NCI-H774 (cell line): ENCODE measurements at regions not wholly inside any gene's neighbourhood (a gene's known extent, or its start where the extent isn't known, plus 50 kb on each side); places are given as distances from the start of the nearest gene placed in this dataset.
"Not testable (repeated sequence)": the region's sequence is repeated elsewhere in the genome, so short reads cannot be mapped to it uniquely, and the experiment has no call there.

Experiments used
- DNase-seq: peaks from one replicate; lab custom pipeline; 2025; lab: John Stamatoyannopoulos, UW

DNA sequence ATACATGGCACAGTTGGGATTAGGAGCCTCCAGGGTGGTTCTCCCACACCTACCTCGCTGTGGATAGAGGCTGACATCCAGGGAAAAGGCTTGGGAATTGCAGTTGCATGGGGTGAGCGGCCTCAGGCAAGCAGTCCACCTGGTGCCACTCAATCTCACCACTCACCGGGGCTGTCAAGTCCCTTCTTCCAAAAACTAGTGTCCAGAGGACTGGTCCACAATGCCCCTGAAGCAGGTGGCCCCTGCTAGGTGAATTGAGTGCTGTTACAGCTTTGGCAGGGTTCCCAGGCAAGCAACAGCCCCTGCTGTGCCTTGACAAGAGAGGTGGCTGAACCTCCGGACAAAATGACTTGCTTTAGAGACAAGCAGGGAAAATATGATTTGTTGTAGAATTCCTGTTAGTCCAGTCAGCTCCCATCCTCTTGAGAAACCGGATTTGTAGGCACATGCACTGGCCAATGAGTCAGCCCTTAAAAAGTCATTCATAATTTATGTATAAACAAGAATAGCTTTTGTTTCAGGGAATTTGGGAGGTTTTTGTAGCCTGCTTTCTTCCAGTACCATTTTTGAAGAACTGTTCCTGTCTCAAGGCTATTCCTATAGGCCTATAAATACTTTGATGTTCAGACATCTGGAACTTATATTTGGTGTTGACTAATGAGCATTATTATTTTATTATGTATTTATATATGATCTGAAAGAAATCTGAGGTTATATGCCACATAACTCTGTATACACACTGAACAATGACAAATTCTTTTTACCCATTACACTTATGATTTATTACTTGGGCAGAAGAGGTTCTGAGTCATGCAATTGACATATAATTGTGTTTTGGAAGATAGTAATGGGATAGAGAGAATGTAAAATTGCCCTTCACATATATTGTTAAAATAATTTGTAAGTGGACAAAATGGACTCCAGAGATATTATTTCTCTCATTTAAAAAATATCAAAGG lies 411.1 kb downstream of the ACTL7B start:
- peak; percentile 89 for DNase-seq

DNA sequence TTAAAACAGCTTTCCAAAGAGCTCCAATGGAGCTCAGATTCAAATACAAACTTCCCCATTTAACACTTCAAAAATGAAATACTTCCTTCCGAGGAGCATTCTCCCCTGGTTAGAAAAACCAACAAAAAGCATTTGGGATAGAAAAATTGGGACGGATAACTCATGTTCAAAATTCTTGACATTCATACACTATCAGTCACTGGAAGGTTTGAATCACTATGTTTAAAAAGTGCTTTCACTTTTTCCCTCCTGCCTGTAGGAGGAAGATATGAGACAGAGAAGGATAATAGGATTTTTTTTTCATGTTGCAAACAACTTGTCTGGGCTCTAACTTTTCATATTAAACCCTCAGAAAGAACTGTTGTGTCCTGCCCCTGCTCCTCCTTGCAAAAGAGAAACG lies 412.0 kb downstream of the ACTL7B start:
- DNase-seq: no peak

DNA sequence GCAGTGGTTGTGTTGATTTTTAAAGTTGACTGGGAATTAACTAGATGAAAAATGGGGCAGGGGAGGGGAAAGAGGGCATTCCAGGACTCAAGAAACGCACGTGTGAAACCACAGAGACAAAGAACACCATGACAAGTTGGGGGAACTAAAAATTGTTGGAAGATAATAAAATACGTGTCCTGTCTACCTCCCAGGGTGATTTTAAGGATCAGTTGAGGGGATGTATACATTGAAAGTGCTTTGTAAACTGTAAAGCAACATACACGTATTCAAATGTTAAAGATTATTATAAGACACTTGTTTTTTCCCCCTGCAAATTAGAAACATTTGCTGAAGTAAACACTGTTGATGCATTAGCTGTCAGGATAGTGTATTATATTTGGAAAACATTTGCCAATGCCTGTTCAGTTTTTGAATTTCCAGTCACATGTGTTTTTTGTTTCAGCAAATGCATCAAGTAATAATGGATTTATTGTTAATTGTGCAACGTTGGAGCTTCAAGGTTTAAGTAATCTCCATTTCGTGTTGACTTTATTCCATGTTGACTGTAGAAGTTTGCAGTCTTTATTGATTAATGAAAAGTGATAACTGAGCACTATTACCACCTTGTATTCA lies 412.7 kb downstream of the ACTL7B start:
- no peak for DNase-seq

DNA sequence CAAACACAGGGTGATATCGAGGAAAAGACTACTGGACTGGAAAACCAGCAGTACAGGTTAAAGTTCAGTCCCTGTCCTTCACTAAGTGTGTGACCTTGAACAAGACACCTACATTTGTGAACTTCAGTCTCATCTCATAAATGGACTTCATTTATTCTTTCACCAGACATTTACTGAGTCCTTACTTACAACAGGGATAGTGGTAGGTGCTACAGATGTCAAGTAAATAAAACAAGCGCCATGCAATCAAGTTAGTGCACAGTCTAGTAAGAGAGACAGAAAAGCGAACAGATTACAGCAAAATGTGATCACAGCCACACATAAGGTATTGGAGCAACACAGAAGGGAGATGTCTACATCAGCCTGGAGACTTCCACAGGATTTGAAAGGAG lies 413.2 kb downstream of the ACTL7B start:
- DNase-seq: no peak

DNA sequence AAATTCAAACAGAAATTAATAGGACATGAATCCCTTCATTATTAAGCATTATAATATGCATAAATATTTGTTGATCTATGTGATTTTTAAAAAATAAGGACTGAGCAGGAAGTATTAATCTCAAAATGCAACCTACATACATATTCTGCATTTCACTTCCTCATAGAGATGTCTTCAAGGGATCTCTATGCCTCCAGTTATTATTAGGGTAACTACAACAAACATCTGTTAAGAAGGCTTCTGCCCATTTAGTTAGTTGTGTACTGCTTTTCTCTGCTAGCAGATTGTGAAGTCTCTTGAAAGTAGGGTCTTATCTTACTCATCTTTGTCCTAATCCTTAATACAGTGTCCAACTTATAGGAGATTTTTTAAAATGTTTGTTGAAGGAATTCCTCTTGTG lies 414.1 kb downstream of the ACTL7B start:
- no peak for DNase-seq

DNA sequence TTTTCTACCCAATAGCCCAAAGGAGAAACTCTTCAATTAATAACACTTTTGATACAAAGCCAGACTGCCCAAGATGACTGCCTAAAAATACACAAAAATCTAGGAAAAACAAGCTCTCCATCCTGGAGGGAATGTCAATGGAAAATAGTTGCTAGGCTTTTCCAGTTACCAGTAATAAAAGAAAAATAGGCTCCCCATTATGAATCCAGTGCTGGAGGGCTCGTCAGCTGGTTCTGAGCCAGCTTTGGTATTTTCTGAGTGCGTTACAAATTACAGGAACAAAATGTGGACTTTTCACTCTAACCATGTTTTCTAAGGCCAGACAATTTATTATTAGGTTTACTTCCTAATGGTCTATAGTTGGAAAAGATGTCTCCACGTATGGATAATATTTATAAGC lies 414.5 kb downstream of the ACTL7B start:
- DNase-seq: no peak

DNA sequence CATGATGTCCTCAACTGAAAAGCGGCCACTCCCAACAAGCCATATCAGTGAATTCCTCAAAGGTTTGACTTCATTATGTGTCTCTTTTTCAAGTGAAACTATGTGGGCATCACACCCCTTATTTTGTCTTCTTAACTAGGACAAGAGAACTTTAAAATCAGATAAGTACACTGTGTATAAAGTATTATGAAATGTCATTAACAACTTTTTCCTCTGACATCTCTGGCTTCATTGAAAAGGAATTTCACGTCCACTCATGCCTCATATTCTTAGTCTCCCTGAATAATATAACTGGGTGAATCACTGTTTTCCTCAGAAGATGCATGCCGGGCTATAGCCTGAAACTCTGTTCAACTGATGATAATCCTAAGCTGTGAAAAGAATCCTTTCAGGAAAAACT lies 415.8 kb downstream of the ACTL7B start:
- DNase-seq: no peak

DNA sequence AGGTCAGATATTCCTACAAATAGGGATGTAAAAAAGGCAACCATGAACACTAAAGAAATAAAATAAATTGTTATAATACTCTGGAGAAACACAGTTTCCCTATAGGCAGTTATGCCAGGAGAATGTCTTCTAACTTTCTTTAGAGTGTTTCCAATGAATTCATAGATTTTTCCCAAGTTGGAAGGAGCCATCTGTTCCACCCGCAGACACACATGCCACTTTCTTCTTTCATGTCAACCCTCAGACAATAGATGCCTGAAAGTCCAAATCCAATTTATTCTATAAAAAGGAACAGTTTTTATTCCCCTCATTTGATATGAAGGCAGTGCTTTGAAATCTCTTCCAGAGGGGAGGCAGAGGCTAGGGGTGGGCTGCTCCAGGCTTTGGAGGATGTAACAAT lies 418.1 kb downstream of the ACTL7B start:
- DNase-seq: no peak

DNA sequence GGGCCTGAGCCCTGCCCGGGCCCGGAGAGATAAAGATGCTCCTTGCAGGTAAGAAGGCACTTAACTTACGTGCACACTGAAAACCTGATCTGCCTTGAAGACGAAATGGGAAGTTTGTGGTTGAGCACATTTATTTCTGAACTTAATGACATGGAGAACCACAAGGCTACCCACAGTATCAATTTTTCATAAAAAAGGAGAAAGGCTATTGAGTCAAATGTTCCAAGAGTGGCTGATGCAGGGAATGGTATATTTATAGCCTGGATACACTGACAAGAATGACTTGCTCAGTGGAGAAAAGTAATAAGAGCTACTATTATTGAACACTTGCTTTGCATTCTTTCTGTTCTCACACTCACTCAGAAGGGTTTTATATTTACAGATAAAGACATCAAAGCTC lies 419.3 kb downstream of the ACTL7B start:
- DNase-seq: no peak

DNA sequence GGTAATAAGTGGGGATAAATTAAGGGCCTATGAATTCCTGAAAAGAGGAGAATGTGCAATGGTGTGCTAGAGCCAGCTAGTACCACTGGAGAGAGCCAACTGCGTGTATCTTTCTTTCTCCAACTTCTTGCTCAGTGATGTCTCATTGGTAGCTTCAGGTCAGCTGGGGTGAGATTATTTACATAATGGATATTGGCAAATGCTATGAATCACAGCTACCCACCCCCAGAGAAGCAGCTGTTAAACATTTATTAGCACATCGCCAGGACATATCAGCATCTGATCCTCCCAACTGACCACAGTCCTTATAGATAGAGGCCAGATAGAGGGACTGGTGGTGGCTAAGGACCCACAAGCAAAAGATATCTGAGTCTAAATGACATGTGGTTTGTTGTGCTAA lies 421.3 kb downstream of the ACTL7B start:
- DNase-seq: no peak

DNA sequence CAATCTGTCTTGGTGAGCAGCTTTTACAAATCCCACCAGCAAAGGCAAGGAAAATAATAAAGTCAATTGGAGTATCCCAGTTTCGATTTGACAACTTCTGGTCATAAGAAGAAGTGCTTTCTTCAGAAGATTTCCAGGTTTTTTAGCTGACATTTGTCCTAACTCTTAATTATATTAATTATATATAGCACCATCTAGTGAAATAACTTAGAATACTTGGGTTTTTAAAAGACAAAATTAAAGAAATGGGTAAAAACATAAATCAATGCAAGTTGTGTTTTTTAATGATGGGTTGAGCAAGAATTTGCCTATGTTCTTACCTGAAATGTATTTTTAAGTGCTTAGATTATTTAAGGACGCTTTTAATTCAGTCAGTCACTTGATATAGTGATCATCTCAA lies 421.8 kb downstream of the ACTL7B start:
- DNase-seq: no peak

DNA sequence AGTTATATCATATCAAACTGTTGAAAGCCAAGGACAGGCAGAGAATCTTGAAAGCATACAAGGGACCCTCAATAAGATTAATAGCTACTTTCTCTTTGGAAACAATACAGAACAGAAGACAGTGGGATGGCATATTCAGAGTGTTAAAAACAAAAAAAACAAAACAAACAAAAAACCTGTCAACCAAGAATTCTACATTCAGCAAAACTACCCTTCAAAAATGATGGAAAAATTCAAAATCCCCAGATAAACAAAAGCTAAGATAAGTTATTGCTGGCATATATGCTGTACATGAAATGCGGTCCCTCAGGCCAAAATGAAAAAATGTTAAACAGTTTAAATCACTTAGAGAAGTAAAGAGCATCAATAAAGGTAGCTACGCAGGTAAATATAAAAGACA lies 425.1 kb downstream of the ACTL7B start:
- no peak for DNase-seq

DNA sequence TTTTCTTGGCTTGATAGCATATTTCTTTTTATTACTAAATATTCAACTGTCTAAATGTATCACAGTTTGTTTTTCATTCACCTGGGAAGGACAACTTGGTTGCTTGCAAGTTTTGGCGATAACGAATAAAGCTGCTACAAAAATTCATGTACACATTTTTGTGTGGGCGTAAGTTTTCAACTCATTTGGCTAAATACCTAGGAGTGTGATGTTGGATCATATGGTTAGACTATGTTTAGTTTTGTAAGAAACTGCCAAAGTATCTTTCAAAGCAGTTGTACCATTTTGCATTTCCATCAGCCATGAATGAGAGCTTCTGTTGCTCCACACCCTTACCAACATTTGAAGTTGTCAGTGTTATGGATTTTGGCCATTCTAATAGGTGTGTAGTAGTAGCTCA lies 428.0 kb downstream of the ACTL7B start:
- DNase-seq: no peak

DNA sequence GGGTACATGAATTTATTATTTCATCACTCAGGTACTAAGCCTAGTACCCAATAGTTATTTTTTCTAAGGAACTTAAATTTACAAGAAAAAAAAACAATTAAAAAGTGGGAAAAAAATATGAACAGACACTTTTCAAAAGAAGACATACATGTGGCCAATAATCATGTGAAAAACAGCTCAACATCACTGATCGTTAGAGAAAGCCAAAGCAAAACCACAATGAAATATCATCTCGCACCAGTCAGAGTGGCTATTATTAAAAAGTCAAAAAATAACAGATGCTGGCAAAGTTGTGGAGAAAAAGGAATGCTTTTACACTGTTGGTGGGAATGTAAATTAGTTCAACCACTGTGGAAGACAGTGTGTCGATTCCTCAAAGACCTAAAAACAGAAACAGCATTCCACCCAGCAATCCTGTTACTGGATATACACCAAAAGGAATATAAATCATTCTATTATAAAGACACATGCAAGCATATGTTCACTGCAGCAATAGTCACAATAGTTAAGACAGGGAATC lies 429.3 kb downstream of the ACTL7B start:
- not testable (repeated sequence) for DNase-seq

DNA sequence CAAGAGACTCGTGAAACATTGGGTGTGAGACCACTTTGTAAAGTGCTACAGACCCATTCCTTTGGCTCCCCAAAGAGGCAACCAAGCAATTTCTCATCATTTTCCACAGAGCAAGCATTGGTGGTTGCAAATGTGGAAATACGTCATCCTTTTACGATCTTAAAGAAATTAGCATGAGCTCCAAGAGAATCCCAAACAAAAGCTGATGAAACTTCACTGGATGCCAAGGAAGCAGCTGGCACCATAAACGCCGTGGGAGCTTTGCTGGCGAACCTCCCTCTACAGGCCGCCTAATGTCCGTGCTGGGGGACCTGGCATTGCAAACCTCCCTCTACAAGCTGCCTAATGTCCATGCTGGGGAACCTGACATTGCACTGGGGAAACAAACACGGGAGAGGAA lies 432.4 kb downstream of the ACTL7B start:
- DNase-seq: no peak

DNA sequence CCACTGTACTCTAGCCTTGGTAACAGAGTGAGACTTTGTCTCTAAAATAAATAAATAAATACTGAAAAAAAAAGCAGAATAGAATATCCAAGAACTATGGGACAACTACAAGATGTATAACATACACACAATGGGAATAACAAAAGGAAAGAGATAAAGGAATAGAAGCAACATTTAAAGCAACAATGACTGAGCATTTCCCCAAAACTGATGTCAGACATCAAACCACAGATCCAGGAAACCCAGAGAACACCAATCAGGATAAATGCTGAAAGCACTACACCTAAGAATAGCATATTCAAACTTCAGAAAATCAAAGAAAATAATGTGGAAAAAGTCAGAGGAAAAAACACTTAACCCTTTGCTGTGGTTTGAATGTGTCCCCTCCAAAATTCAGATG lies 436.4 kb downstream of the ACTL7B start:
- no peak for DNase-seq

DNA sequence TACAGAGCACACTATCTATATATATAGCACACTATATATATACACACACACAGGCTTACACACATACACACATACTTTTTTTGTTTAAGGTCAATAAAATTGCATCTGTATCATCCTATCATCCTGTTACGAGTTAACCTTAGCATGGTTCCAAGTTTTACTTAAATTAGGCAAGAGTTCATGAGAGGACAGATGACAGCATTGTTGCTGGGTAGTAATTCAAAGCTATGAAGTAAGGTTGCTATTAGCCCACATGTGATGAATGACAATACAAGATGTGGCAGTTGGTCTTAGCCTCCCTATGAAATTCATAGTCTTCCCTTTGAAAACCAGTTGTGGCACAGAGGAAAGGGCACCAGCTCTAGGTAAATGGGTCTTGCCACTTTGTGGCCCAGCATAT lies 438.1 kb downstream of the ACTL7B start:
- DNase-seq: no peak

DNA sequence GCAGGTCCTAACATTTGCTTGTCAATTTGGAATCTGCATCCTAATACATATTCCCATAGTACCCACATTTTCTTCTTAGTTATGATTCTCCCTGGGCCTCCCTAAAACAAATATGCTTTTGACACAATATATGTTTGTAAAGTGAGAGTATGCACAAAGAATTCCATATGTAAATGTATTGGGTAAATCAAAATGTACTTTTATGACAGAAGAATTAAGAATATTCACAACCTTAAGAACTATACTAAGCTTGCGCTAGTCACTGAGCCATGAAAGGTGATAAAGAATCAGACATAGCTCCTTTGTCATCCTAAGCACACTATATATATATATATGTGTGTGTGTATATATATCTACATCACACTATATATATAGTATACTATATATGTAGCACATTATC lies 438.5 kb downstream of the ACTL7B start:
- no peak for DNase-seq

DNA sequence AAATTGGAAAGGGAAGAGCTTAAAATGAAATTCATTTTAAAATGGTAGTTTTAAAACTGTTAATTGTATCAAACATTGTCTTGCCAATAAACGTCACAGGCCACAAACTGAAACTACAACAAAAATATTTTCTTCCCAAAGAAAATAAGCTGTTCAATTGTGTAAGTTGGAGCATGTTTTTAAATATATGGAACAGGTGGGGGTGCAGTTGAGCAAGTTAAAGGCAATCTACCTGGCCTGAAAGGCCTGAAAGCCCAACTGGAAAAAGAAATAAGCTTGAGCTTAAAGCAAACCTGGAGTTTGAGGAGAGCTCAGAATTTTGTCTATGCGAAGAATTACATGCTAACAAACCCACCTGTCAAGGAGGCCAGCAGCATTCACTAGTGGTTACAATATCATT lies 439.5 kb downstream of the ACTL7B start:
- DNase-seq: no peak

DNA sequence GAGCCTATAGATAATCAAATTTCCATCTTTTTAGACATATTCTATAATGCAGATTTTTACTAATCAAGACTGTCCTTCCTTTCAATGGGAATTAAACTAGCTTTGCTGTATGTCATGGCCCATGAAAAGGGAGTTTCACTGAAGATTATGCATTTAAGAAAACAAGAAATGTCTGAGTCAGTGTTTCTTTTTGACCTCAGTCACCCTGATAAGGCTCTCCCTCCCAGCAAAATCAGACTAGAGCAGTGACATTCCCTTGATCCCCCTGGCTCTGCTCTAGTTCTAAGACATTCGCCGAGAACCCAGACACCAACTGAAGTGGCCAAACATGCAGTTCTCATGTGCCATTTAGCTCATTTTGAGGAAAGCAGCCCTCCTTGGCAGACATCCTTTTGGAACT lies 442.0 kb downstream of the ACTL7B start:
- no peak for DNase-seq

DNA sequence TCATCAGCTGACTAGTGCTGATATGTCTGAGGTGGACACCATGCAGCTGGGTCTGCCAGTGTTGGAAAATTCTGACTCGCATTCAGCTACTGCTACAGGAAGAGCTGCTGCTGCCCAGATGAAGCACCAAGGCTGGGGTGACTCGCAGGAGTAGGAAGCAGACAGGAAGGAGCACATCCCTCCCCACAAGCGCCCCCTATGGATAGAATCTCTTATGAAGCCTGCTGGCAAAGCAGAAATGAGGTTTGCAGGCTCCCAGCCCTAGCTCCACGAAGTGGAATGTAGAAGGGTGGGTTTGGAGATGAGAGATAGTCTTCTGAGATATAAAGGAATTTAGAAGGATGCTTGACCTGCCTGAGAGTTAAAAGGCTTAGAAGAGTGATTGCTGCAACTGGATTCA lies 443.0 kb downstream of the ACTL7B start:
- DNase-seq: no peak

DNA sequence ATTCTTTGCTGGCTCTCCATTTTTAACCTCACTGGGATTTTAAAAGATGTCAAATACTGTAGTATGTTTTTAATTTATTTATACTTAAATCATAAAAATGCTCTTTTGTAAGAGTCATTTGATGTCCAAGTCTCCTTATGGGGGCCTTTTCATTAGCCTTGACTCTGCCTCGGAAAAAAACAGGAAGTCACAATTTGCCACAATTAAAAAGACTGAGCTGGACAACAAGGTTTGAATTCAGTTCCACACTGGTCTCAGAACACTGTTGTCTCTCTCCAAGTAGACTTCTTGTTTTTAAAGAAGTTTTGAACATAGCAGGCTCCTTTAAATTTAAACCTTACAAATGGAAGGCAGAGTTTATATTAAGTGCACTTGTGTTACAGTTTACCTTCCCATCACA lies 444.2 kb downstream of the ACTL7B start:
- DNase-seq: no peak

DNA sequence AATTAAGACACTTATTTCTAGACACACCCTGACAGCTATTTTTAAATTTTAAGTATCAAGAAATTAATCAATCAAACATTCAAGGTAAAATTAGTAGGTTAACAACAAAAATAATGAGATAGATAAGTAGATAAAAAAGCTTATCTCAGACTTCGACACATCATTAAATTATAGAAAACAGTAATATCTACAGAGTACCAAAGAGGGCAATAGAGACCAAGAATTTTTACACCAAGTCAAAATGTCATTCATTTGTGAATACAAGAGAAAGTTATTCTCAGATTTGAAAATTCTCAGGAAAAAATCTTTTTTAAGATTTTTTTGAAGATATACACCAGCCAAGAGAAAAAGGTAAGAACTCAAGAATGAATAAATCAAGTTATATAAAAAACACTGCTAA lies 445.6 kb downstream of the ACTL7B start:
- no peak for DNase-seq

DNA sequence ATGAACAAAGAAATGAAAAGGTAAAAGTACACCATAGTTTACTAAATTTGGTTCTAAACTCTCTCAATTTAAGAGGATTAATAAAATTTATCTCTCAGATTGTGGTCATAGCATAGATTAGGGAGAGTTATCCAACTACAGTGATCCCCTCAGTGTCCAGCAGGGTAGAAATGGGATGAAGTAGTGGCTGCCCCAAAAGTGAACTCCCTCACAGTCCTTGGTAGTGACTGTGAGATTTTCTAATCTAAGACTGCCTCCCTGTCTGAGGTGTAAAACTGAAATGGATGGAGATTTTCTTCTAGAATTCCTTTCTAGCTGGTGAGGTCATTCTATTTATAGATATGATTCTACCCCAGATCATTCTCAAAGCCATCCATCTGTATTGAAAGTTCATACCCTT lies 455.5 kb downstream of the ACTL7B start:
- DNase-seq: no peak
